Spleen (tissue), 11 donors: ENCODE measurements at regions not wholly inside any gene's neighbourhood (a gene's known extent, or its start where the extent isn't known, plus 50 kb on each side); places are given as distances from the start of the nearest gene placed in this dataset.
A peak's percentile ranks its signal among the peaks of the same experiment; 100 is the strongest.

Experiments
- DNase-seq: peaks from one replicate; pipeline ENCODE4 v3.0.0-alpha.2; 2020
- H3K27ac ChIP-seq, 8 donors: fragments of 200-600 bp; sonication (generic) in 7 of 8; 1 replicate in 4 of 8; 2 replicates in 4 of 8; pipeline versions ENCODE4 v1.5.0 to v1.8.0; 2016 to 2021; ENCODE audit warnings: inconsistent platforms in 4 of 8, mild to moderate bottlenecking in 4 of 8, moderate library complexity in 1 of 8
- H3K27me3 ChIP-seq, 7 donors: fragments of 200-600 bp; sonication (generic) in 6 of 7; replicated peaks in 1 of 7; 1 replicate in 4 of 7; 2 replicates in 3 of 7; pipeline versions ENCODE4 v1.5.0 to v1.8.0; 2016 to 2021; ENCODE audit warnings: inconsistent platforms in 3 of 7, mild to moderate bottlenecking in 1 of 7
- H3K36me3 ChIP-seq, 6 donors: fragments of 200-600 bp; sonication (generic) in 5 of 6; 1 replicate in 4 of 6; 2 replicates in 2 of 6; pipeline versions ENCODE4 v1.5.0 to v1.8.0; 2016 to 2021; ENCODE audit warnings: inconsistent platforms in 2 of 6
- H3K4me1 ChIP-seq, 6 donors: fragments of 200-600 bp; sonication (generic) in 5 of 6; 1 replicate in 3 of 6; 2 replicates in 3 of 6; pipeline versions ENCODE4 v1.5.0 to v1.8.0; 2016 to 2021; ENCODE audit warnings: inconsistent platforms in 3 of 6
- H3K4me3 ChIP-seq, 8 donors: fragments of 200-600 bp; sonication (generic) in 7 of 8; 1 replicate in 4 of 8; 2 replicates in 4 of 8; pipeline versions ENCODE4 v1.5.0 to v1.8.0; 2016 to 2021; ENCODE audit warnings: inconsistent platforms in 4 of 8, mild to moderate bottlenecking in 4 of 8, moderate library complexity in 2 of 8
- H3K9me3 ChIP-seq, 8 donors: fragments of 200-600 bp; sonication (generic) in 7 of 8; 1 replicate in 4 of 8; 2 replicates in 4 of 8; pipeline versions ENCODE4 v1.5.0 to v1.8.0; 2016 to 2021; ENCODE audit warnings: inconsistent platforms in 4 of 8
- CTCF ChIP-seq, 11 experiments: fragments of 200-600 bp in 7 of 11; fragments of 450-650 bp in 4 of 11; sonication (generic) in 4 of 11; IDR thresholded peaks in 8 of 11; conservative IDR thresholded peaks in 3 of 11; 1 replicate in 7 of 11; 2 replicates in 4 of 11; pipeline versions ENCODE4 v1.4.0 to v1.8.0; 2016 to 2021; ENCODE audit warnings: antibody characterized with exemption in 11 of 11, inconsistent platforms in 4 of 11, mild to moderate bottlenecking in 1 of 11
- POLR2A ChIP-seq, 3 donors: fragments of 450-650 bp; IDR thresholded peaks; one replicate each; pipeline ENCODE4 v1.5.1; 2017; ENCODE audit warnings: antibody characterized with exemption in 3 of 3, mild to moderate bottlenecking in 1 of 3
- POLR2AphosphoS5 ChIP-seq, 3 donors: sonication (generic); formaldehyde crosslinking; IDR thresholded peaks; one replicate each; pipeline ENCODE4 v1.5.1; 2017; ENCODE audit warnings: antibody characterized with exemption in 3 of 3
- WGBS, 5 donors: extraction: QIAGEN DNeasy Blood & Tissue Kit in 3 of 5; methylation state at CpG; one replicate each; pipeline versions ENCODE4 v1.1.5 to v1.1.7; 2013 to 2018; 5-methylcytosine and 5-hydroxymethylcytosine counted together
- intact Hi-C: fragments of 100-400 bp; cut with DNase I; formaldehyde crosslinking; loops from one replicate; pipeline ENCODE4 v1.15.0; 2023; ENCODE audit warnings: low total_unique reads
- donor health status: healthy with polysubstance abuse.
- donor health status: DM: no; HTN: no; CAD: no; lungs with moderate emphysema.
- donor health status: DM: no; HTN: no; CAD: no.
- donor health status: Bipolar disorder and iron deficiency.
- donor health status: healthy.
- donor health status: DM: no; HTN: no; CAD: no.
- donor health status: DM: yes; HTN: yes; CAD: no.

- intact Hi-C loops = no loop called here
- Histone ChIP-seq H3K9me3 (no peaks in the 10 kb centered on the region), H3K27ac (no peak overlapping the region), H3K4me1 (peaks cover 0 to 3% (median 0%) of the 10 kb centered on the region in 6 donors), H3K4me3 (no peak overlapping the region), H3K27me3 (peaks cover 0 to 17% (median 0%) of the 10 kb centered on the region in 7 donors), H3K36me3 (no peaks in the 10 kb centered on the region)
- TF ChIP-seq CTCF (IDR thresholded peaks at IDR 0.05 in 8 of 11, conservative IDR thresholded peaks at IDR 0.05 in 3 of 11) = no peak
- no peak for TF ChIP-seq POLR2AphosphoS5 (IDR thresholded peaks at IDR 0.05)
- no peak for TF ChIP-seq POLR2A (IDR thresholded peaks at IDR 0.05)
- DNase-seq = no peak
- WGBS, 5 donors = 78 to 89% (median 88%) methylated on average over 4 of the region's 4 CpGs
Observed at GRCh38 chr9:95746408-95747180, 128.9 kb upstream of the ERCC6L2 start.

- H3K9me3 ChIP-seq = no peaks in the 10 kb centered on the region
- DNase-seq = peak; percentile 37
- intact Hi-C loops = no loop called here
Observed at GRCh38 chr9:95742821-95743220, 132.7 kb upstream of the ERCC6L2 start.

GRCh38 chr9:95741631-95742030, 133.9 kb upstream of the ERCC6L2 start:
- WGBS, 5 donors = 30 to 79% (median 56%) methylated on average over 1 to 2 of the region's 2 CpGs
- Histone ChIP-seq H3K4me1 (no peaks in the 10 kb centered on the region), H3K36me3 (no peaks in the 10 kb centered on the region), H3K27me3 (peaks cover 0 to 9% (median 0%) of the 10 kb centered on the region in 7 donors), H3K9me3 (no peaks in the 10 kb centered on the region), H3K4me3 (no peak overlapping the region), H3K27ac (no peak overlapping the region)
- DNase-seq = no peak
- TF ChIP-seq POLR2A (IDR thresholded peaks at IDR 0.05) (no peak), POLR2AphosphoS5 (IDR thresholded peaks at IDR 0.05) (no peak), CTCF (IDR thresholded peaks at IDR 0.05 in 8 of 11, conservative IDR thresholded peaks at IDR 0.05 in 3 of 11) (no peak)
- intact Hi-C loops = no loop called here

More at GRCh38 chr9:95742821-95743220, 132.7 kb upstream of the ERCC6L2 start:
- H3K4me3 ChIP-seq = no peak overlapping the region
- WGBS, 5 donors = 31 to 56% (median 39%) methylated on average over 6 of the region's 6 CpGs
- TF ChIP-seq CTCF (IDR thresholded peaks at IDR 0.05 in 8 of 11, conservative IDR thresholded peaks at IDR 0.05 in 3 of 11) = no peak
- TF ChIP-seq POLR2A (IDR thresholded peaks at IDR 0.05) = no peak
- TF ChIP-seq POLR2AphosphoS5 (IDR thresholded peaks at IDR 0.05) = no peak
- H3K27ac ChIP-seq = no peak overlapping the region
- H3K36me3 ChIP-seq = no peaks in the 10 kb centered on the region
- H3K27me3 ChIP-seq = peaks cover 0 to 4% (median 0%) of the 10 kb centered on the region in 7 donors
- no peaks in the 10 kb centered on the region for H3K4me1 ChIP-seq

- no peak for DNase-seq
- intact Hi-C loops = no loop called here
- Histone ChIP-seq H3K9me3 (no peaks in the 10 kb centered on the region), H3K4me1 (no peaks in the 10 kb centered on the region), H3K27ac (no peak overlapping the region), H3K27me3 (peaks cover 0 to 9% (median 0%) of the 10 kb centered on the region in 7 donors), H3K4me3 (no peak overlapping the region), H3K36me3 (no peaks in the 10 kb centered on the region)
- 70 to 80% (median 74%) methylated on average over 11 of the region's 11 CpGs for WGBS, 5 donors
- TF ChIP-seq POLR2AphosphoS5 (IDR thresholded peaks at IDR 0.05) (no peak), CTCF (IDR thresholded peaks at IDR 0.05 in 8 of 11, conservative IDR thresholded peaks at IDR 0.05 in 3 of 11) (no peak), POLR2A (IDR thresholded peaks at IDR 0.05) (no peak)
Observed at GRCh38 chr9:95740217-95741004, 135.1 kb upstream of the ERCC6L2 start.
